Liver (tissue), 8 donors: ENCODE measurements at regions not wholly inside any gene's neighbourhood (a gene's known extent, or its start where the extent isn't known, plus 50 kb on each side); places are given as distances from the start of the nearest gene placed in this dataset.

ENCODE experiments used
- DNase-seq: peaks from one replicate; pipeline ENCODE4 v3.0.0-alpha.2; 2017; ENCODE audit warnings: low spot score
- H3K27ac ChIP-seq, 2 donors: one replicate each; pipeline ENCODE4 v1.7.0; 2013; ENCODE audit warnings: inconsistent platforms in 2 of 2, low read length in 2 of 2, control low read depth in 1 of 2, low read depth in 1 of 2, mild to moderate bottlenecking in 1 of 2
- H3K27me3 ChIP-seq, 4 donors: one replicate each; pipeline versions ENCODE4 v1.6.1 to v1.7.0; 2013; ENCODE audit warnings: low read length in 3 of 4, inconsistent platforms in 1 of 4, mild to moderate bottlenecking in 1 of 4, moderate library complexity in 1 of 4; ENCODE audit not compliant: control insufficient read depth in 4 of 4, insufficient read depth in 4 of 4
- H3K36me3 ChIP-seq, 4 donors: one replicate each; pipeline versions ENCODE4 v1.6.1 to v1.7.0; 2013; ENCODE audit warnings: low read length in 3 of 4, mild to moderate bottlenecking in 3 of 4, low read depth in 1 of 4, moderate library complexity in 1 of 4; ENCODE audit not compliant: control insufficient read depth in 4 of 4, insufficient read depth in 3 of 4
- H3K4me1 ChIP-seq, 4 donors: one replicate each; pipeline versions ENCODE4 v1.6.1 to v1.7.0; 2013; ENCODE audit warnings: low read length in 3 of 4, mild to moderate bottlenecking in 3 of 4, moderate library complexity in 1 of 4; ENCODE audit not compliant: control insufficient read depth in 4 of 4, insufficient read depth in 4 of 4
- H3K4me3 ChIP-seq, 3 donors: one replicate each; pipeline versions ENCODE4 v1.6.1 to v1.7.0; 2013; ENCODE audit warnings: low read length in 3 of 3, control low read depth in 1 of 3, low read depth in 1 of 3, mild to moderate bottlenecking in 1 of 3
- H3K9ac ChIP-seq, 2 donors: one replicate each; pipeline ENCODE4 v1.7.0; 2013; ENCODE audit warnings: low read length in 2 of 2, mild to moderate bottlenecking in 2 of 2, moderate library complexity in 2 of 2, control low read depth in 1 of 2, low read depth in 1 of 2
- H3K9me3 ChIP-seq, 4 donors: one replicate each; pipeline versions ENCODE4 v1.6.1 to v1.7.0; 2013; ENCODE audit warnings: low read length in 3 of 4; ENCODE audit not compliant: control insufficient read depth in 4 of 4
- ATF3 ChIP-seq: IDR thresholded peaks from 2 replicates; pipeline ENCODE4 v1.6.1; 2016; ENCODE audit warnings: antibody characterized with exemption
- CTCF ChIP-seq: fragments of 150-350 bp; IDR thresholded peaks from 2 replicates; pipeline ENCODE4 v1.5.1; 2017; ENCODE audit warnings: improper control_type of control experiment, low read depth, low read length; ENCODE audit not compliant: missing input control
- EGR1 ChIP-seq, 2 donors: IDR thresholded peaks; 2 replicates each; pipeline ENCODE4 v1.6.1; 2016 to 2018; ENCODE audit warnings: antibody characterized with exemption in 2 of 2, low read depth in 2 of 2
- FOXA2 ChIP-seq: IDR thresholded peaks from 2 replicates; pipeline ENCODE4 v1.6.1; 2016; ENCODE audit warnings: antibody characterized with exemption
- GABPA ChIP-seq, 2 donors: IDR thresholded peaks in 1 of 2; conservative IDR thresholded peaks in 1 of 2; 2 replicates each; pipeline ENCODE4 v1.6.1; 2016; ENCODE audit warnings: antibody characterized with exemption in 2 of 2, mild to moderate bottlenecking in 1 of 2, moderate library complexity in 1 of 2
- HNF4A ChIP-seq, 2 donors: conservative IDR thresholded peaks; 2 replicates each; pipeline ENCODE4 v1.6.1; 2016; ENCODE audit warnings: antibody characterized with exemption in 2 of 2, mild to moderate bottlenecking in 2 of 2
- HNF4G ChIP-seq: IDR thresholded peaks from 2 replicates; pipeline ENCODE4 v1.6.1; 2016; ENCODE audit warnings: antibody characterized with exemption
- JUND ChIP-seq, 2 donors: IDR thresholded peaks; 2 replicates each; pipeline ENCODE4 v1.6.1; 2016; ENCODE audit warnings: antibody characterized with exemption in 2 of 2
- MAX ChIP-seq: IDR thresholded peaks from 2 replicates; pipeline ENCODE4 v1.6.1; 2016; ENCODE audit warnings: antibody characterized with exemption
- NR2F2 ChIP-seq: IDR thresholded peaks from 2 replicates; pipeline ENCODE4 v1.6.1; 2016; ENCODE audit warnings: antibody characterized with exemption
- RAD21 ChIP-seq, 2 donors: IDR thresholded peaks; 2 replicates each; pipeline ENCODE4 v1.6.1; 2016; ENCODE audit warnings: antibody characterized with exemption in 2 of 2, mild to moderate bottlenecking in 2 of 2
- REST ChIP-seq: IDR thresholded peaks from 2 replicates; pipeline ENCODE4 v1.6.1; 2016; ENCODE audit warnings: antibody characterized with exemption, mild to moderate bottlenecking
- RXRA ChIP-seq, 2 donors: IDR thresholded peaks; 2 replicates each; pipeline ENCODE4 v1.6.1; 2017 to 2018; ENCODE audit warnings: antibody characterized with exemption in 2 of 2, mild to moderate bottlenecking in 1 of 2
- SP1 ChIP-seq: IDR thresholded peaks from 2 replicates; pipeline ENCODE4 v1.6.1; 2018; ENCODE audit warnings: antibody characterized with exemption, mild to moderate bottlenecking
- TAF1 ChIP-seq: conservative IDR thresholded peaks from 2 replicates; pipeline ENCODE4 v1.6.1; 2016; ENCODE audit warnings: antibody characterized with exemption, mild to moderate bottlenecking
- YY1 ChIP-seq: IDR thresholded peaks from 2 replicates; pipeline ENCODE4 v1.6.1; 2016; ENCODE audit warnings: antibody characterized with exemption, mild to moderate bottlenecking
- ZBTB33 ChIP-seq: IDR thresholded peaks from 2 replicates; pipeline ENCODE4 v1.6.1; 2016; ENCODE audit warnings: antibody characterized with exemption
- WGBS: extraction: QIAGEN DNeasy Blood & Tissue Kit; methylation state at CpG from one replicate; pipeline ENCODE4 v1.1.7; 2013; 5-methylcytosine and 5-hydroxymethylcytosine counted together
- donor health status: healthy.
- donor health status: healthy.
- donor health status: healthy.
- donor health status: healthy.
- donor health status: healthy.

GRCh38 chr5:145228564-145228963 is 606.6 kb downstream of the PRELID2 start:
- no peaks in the 10 kb centered on the region for H3K9me3 ChIP-seq
- no peaks in the 10 kb centered on the region for H3K4me1 ChIP-seq
- no peak overlapping the region for H3K27ac ChIP-seq
- TF ChIP-seq HNF4A (conservative IDR thresholded peaks at IDR 0.05) (no peak), TAF1 (no peak)
- DNase-seq: no peak
- no peaks in the 10 kb centered on the region for H3K36me3 ChIP-seq
- no peak overlapping the region for H3K4me3 ChIP-seq
- H3K9ac ChIP-seq: no peak overlapping the region
- WGBS: 90% methylated on average over 10 of the region's 10 CpGs
- no peaks in the 10 kb centered on the region for H3K27me3 ChIP-seq

GRCh38 chr5:145227881-145228280 is 607.3 kb downstream of the PRELID2 start:
- Histone ChIP-seq H3K9me3 (no peaks in the 10 kb centered on the region), H3K9ac (no peak overlapping the region)
- DNase-seq: no peak

GRCh38 chr5:145226726-145227125 is 608.4 kb downstream of the PRELID2 start:
- TF ChIP-seq FOXA2 (no peak), ATF3 (no peak), TAF1 (no peak), YY1 (no peak), RAD21 (IDR thresholded peaks at IDR 0.05) (no peak), SP1 (no peak), GABPA (IDR thresholded peaks at IDR 0.05 in 1 of 2, conservative IDR thresholded peaks at IDR 0.05 in 1 of 2) (no peak), HNF4A (conservative IDR thresholded peaks at IDR 0.05) (no peak), EGR1 (IDR thresholded peaks at IDR 0.05; ENCODE audit: low read depth in 2 of 2) (no peak), JUND (IDR thresholded peaks at IDR 0.05) (no peak), ZBTB33 (no peak), RXRA (IDR thresholded peaks at IDR 0.05) (no peak)
- 64% methylated on average over 3 of the region's 3 CpGs for WGBS
- no peak overlapping the region for H3K4me3 ChIP-seq
- H3K9me3 ChIP-seq: no peaks in the 10 kb centered on the region
- H3K27ac ChIP-seq: no peak overlapping the region
- H3K27me3 ChIP-seq: no peaks in the 10 kb centered on the region
- no peaks in the 10 kb centered on the region for H3K36me3 ChIP-seq
- no peak for DNase-seq
- no peak overlapping the region for H3K9ac ChIP-seq
- H3K4me1 ChIP-seq: no peaks in the 10 kb centered on the region

More at GRCh38 chr5:145227881-145228280, 607.3 kb downstream of the PRELID2 start:
- Histone ChIP-seq H3K4me3 (no peak overlapping the region), H3K27me3 (no peaks in the 10 kb centered on the region), H3K36me3 (no peaks in the 10 kb centered on the region), H3K4me1 (no peaks in the 10 kb centered on the region), H3K27ac (no peak overlapping the region)
- TF ChIP-seq TAF1 (no peak), YY1 (no peak)
- 87% methylated on average over 2 of the region's 2 CpGs for WGBS

GRCh38 chr5:145225529-145225928 is 609.6 kb downstream of the PRELID2 start:
- no peaks in the 10 kb centered on the region for H3K4me1 ChIP-seq
- 84% methylated on average over 1 of the region's 1 CpG for WGBS
- no peaks in the 10 kb centered on the region for H3K27me3 ChIP-seq
- no peak for TF ChIP-seq NR2F2
- TF ChIP-seq CTCF: no peak
- TF ChIP-seq EGR1 (IDR thresholded peaks at IDR 0.05; ENCODE audit: low read depth in 2 of 2): no peak
- TF ChIP-seq REST: no peak
- no peak for TF ChIP-seq ATF3
- no peak for TF ChIP-seq HNF4G
- no peak for TF ChIP-seq RXRA (IDR thresholded peaks at IDR 0.05)
- no peak for TF ChIP-seq MAX
- no peak overlapping the region for H3K27ac ChIP-seq
- no peak overlapping the region for H3K4me3 ChIP-seq
- no peak overlapping the region for H3K9ac ChIP-seq
- no peak for DNase-seq
- H3K9me3 ChIP-seq: no peaks in the 10 kb centered on the region
- no peaks in the 10 kb centered on the region for H3K36me3 ChIP-seq
